ENCODE measurements at regions not wholly inside any gene's neighbourhood (a gene's known extent, or its start where the extent isn't known, plus 50 kb on each side); places are given as distances from the start of the nearest gene placed in this dataset.
"Not testable (repeated sequence)": the region's sequence is repeated elsewhere in the genome, so short reads cannot be mapped to it uniquely, and the experiment has no call there.

DNA sequence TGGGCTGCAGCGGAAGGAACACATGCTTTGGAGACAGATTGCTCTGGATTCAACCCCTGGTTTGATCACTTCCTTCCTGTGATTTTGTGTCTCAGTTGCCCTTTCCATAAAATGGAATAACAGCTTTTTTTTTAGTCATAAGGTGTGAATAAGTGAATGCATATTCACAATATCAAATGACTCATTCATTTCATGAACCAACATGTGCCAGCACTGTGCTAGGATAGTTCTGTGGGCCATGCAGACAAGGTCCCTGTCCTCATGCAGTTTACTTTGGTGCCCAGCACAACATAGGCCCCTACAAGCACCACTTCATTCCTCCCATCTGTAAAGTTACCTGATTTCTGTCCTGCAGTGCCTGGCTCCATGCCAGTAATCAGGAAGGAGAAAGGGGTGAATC is 89.4 kb downstream of the TRIM43 start:
- not testable (repeated sequence) for TF ChIP-seq CBX5 (IDR thresholded peaks at IDR 0.05; ENCODE audit: low read depth, low read length); POLR2A (IDR thresholded peaks at IDR 0.05; ENCODE audit: control extremely low read depth in 1 of 2, low read depth in 2 of 2, low read length in 2 of 2); GABPA (IDR thresholded peaks at IDR 0.05; ENCODE audit: borderline replicate concordance, insufficient read depth, low read length); CHD2 (IDR thresholded peaks at IDR 0.05; ENCODE audit: low read length); POLR2AphosphoS5 (IDR thresholded peaks at IDR 0.05; ENCODE audit: low read depth, low read length); SP1 (IDR thresholded peaks at IDR 0.05; ENCODE audit: low read depth, low read length); CEBPB (IDR thresholded peaks at IDR 0.05; ENCODE audit: low read depth, low read length); CREB1 (IDR thresholded peaks at IDR 0.05)
- TF ChIP-seq, protein P1, sequence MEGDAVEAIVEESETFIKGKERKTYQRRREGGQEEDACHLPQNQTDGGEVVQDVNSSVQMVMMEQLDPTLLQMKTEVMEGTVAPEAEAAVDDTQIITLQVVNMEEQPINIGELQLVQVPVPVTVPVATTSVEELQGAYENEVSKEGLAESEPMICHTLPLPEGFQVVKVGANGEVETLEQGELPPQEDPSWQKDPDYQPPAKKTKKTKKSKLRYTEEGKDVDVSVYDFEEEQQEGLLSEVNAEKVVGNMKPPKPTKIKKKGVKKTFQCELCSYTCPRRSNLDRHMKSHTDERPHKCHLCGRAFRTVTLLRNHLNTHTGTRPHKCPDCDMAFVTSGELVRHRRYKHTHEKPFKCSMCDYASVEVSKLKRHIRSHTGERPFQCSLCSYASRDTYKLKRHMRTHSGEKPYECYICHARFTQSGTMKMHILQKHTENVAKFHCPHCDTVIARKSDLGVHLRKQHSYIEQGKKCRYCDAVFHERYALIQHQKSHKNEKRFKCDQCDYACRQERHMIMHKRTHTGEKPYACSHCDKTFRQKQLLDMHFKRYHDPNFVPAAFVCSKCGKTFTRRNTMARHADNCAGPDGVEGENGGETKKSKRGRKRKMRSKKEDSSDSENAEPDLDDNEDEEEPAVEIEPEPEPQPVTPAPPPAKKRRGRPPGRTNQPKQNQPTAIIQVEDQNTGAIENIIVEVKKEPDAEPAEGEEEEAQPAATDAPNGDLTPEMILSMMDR (IDR thresholded peaks at IDR 0.05; ENCODE audit: control extremely low read depth in 1 of 3, insufficient read depth in 1 of 3, low read depth in 1 of 3, low read length in 3 of 3): not testable (repeated sequence)
- TF ChIP-seq, protein P2, sequence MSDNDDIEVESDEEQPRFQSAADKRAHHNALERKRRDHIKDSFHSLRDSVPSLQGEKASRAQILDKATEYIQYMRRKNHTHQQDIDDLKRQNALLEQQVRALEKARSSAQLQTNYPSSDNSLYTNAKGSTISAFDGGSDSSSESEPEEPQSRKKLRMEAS (IDR thresholded peaks at IDR 0.05): not testable (repeated sequence)
- TF ChIP-seq, protein P3, sequence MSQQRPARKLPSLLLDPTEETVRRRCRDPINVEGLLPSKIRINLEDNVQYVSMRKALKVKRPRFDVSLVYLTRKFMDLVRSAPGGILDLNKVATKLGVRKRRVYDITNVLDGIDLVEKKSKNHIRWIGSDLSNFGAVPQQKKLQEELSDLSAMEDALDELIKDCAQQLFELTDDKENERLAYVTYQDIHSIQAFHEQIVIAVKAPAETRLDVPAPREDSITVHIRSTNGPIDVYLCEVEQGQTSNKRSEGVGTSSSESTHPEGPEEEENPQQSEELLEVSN (IDR thresholded peaks at IDR 0.05): not testable (repeated sequence)
- TF ChIP-seq, protein P4, sequence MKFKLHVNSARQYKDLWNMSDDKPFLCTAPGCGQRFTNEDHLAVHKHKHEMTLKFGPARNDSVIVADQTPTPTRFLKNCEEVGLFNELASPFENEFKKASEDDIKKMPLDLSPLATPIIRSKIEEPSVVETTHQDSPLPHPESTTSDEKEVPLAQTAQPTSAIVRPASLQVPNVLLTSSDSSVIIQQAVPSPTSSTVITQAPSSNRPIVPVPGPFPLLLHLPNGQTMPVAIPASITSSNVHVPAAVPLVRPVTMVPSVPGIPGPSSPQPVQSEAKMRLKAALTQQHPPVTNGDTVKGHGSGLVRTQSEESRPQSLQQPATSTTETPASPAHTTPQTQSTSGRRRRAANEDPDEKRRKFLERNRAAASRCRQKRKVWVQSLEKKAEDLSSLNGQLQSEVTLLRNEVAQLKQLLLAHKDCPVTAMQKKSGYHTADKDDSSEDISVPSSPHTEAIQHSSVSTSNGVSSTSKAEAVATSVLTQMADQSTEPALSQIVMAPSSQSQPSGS (IDR thresholded peaks at IDR 0.05; ENCODE audit: low read length): not testable (repeated sequence)

Measured in H1 (cell line).